ENCODE measurements at regions not wholly inside any gene's neighbourhood (a gene's known extent, or its start where the extent isn't known, plus 50 kb on each side); places are given as distances from the start of the nearest gene placed in this dataset.

GRCh38 chr16:5903832-5904231 lies 806.2 kb upstream of the EEF2KMT start:
- H3K27me3 ChIP-seq (ENCODE audit: control insufficient read depth, extremely low read depth, insufficient read depth, low read length), result no peaks in the 10 kb centered on the region
- H3K4me1 ChIP-seq (ENCODE audit: control insufficient read depth, extremely low read depth, insufficient read depth, low read length), result no peaks in the 10 kb centered on the region
- DNase-seq (ENCODE audit: low read depth, low spot score) (no peak), FAIRE-seq (no peak)
- H3K4me2 ChIP-seq (ENCODE audit: control insufficient read depth, extremely low read depth, insufficient read depth, low read depth, low read length), result no peak overlapping the region
- H3K4me3 ChIP-seq (ENCODE audit: control insufficient read depth in 2 of 3, extremely low read depth in 1 of 3, insufficient read depth in 2 of 3, low read depth in 1 of 3, low read length in 3 of 3), result no peak overlapping the region
- H3K9me3 ChIP-seq (ENCODE audit: control insufficient read depth, low read depth, low read length), result no peaks in the 10 kb centered on the region
- no peaks in the 10 kb centered on the region for H4K20me1 ChIP-seq (ENCODE audit: control insufficient read depth, extremely low read depth, insufficient read depth, low read length)
- H3K36me3 ChIP-seq (ENCODE audit: control insufficient read depth in 2 of 2, extremely low read depth in 1 of 2, insufficient read depth in 2 of 2, low read length in 2 of 2), result no peaks in the 10 kb centered on the region
- no peaks in the 10 kb centered on the region for H3K79me2 ChIP-seq (ENCODE audit: control insufficient read depth, insufficient read depth, low read length)
- H3K9me1 ChIP-seq (ENCODE audit: control insufficient read depth, extremely low read depth, insufficient read depth, low read length), result no peaks in the 10 kb centered on the region
- TF ChIP-seq CTCF (optimal IDR thresholded peaks at IDR 0.05 in 1 of 3, IDR thresholded peaks at IDR 0.05 in 1 of 3, conservative IDR thresholded peaks at IDR 0.05 in 1 of 3; ENCODE audit: extremely low read depth in 1 of 3, insufficient read depth in 2 of 3, low read length in 3 of 3), result no peak
- no peak for TF ChIP-seq EZH2 (IDR thresholded peaks at IDR 0.05; ENCODE audit: low read length)
- H3K27ac ChIP-seq (ENCODE audit: control insufficient read depth, insufficient read depth, low read length), result no peak overlapping the region
- no peak overlapping the region for H3K9ac ChIP-seq (ENCODE audit: control insufficient read depth, extremely low read depth, insufficient read depth, low read length)
- dilution Hi-C loops (cut with MboI; ENCODE audit: extremely low pct_ligation_motif_present, low sequenced_read_pairs), result no loop called here
- no peak overlapping the region for H2AFZ ChIP-seq (ENCODE audit: control insufficient read depth, low read length)

- no peak overlapping the region for H3K27ac ChIP-seq (ENCODE audit: control insufficient read depth, insufficient read depth, low read length)
- no peaks in the 10 kb centered on the region for H3K27me3 ChIP-seq (ENCODE audit: control insufficient read depth, extremely low read depth, insufficient read depth, low read length)
- H3K9ac ChIP-seq (ENCODE audit: control insufficient read depth, extremely low read depth, insufficient read depth, low read length), result no peak overlapping the region
- H3K36me3 ChIP-seq (ENCODE audit: control insufficient read depth in 2 of 2, extremely low read depth in 1 of 2, insufficient read depth in 2 of 2, low read length in 2 of 2), result no peaks in the 10 kb centered on the region
- H3K9me3 ChIP-seq (ENCODE audit: control insufficient read depth, low read depth, low read length), result peaks cover under 1% of the 10 kb centered on the region
- no peaks in the 10 kb centered on the region for H3K4me1 ChIP-seq (ENCODE audit: control insufficient read depth, extremely low read depth, insufficient read depth, low read length)
- H3K4me3 ChIP-seq (ENCODE audit: control insufficient read depth in 2 of 3, extremely low read depth in 1 of 3, insufficient read depth in 2 of 3, low read depth in 1 of 3, low read length in 3 of 3), result no peak overlapping the region
- no peak overlapping the region for H3K4me2 ChIP-seq (ENCODE audit: control insufficient read depth, extremely low read depth, insufficient read depth, low read depth, low read length)
- no peaks in the 10 kb centered on the region for H3K9me1 ChIP-seq (ENCODE audit: control insufficient read depth, extremely low read depth, insufficient read depth, low read length)
- dilution Hi-C loops (cut with MboI; ENCODE audit: extremely low pct_ligation_motif_present, low sequenced_read_pairs), result no loop called here
- TF ChIP-seq EZH2 (IDR thresholded peaks at IDR 0.05; ENCODE audit: low read length) (no peak), CTCF (optimal IDR thresholded peaks at IDR 0.05 in 1 of 3, IDR thresholded peaks at IDR 0.05 in 1 of 3, conservative IDR thresholded peaks at IDR 0.05 in 1 of 3; ENCODE audit: extremely low read depth in 1 of 3, insufficient read depth in 2 of 3, low read length in 3 of 3) (no peak)
- no peak for FAIRE-seq
- no peaks in the 10 kb centered on the region for H4K20me1 ChIP-seq (ENCODE audit: control insufficient read depth, extremely low read depth, insufficient read depth, low read length)
- H3K79me2 ChIP-seq (ENCODE audit: control insufficient read depth, insufficient read depth, low read length), result no peaks in the 10 kb centered on the region
- no peak for DNase-seq (ENCODE audit: low read depth, low spot score)
- no peak overlapping the region for H2AFZ ChIP-seq (ENCODE audit: control insufficient read depth, low read length)
Measured at GRCh38 chr16:5903153-5903552, 805.6 kb upstream of the EEF2KMT start.

Measured in keratinocyte (primary cell).